SK-N-SH treated with all-trans-retinoic acid at 6 μM for 48 hours (cell line): ENCODE measurements at regions not wholly inside any gene's neighbourhood (a gene's known extent, or its start where the extent isn't known, plus 50 kb on each side); places are given as distances from the start of the nearest gene placed in this dataset.

Source experiments
- ARNTL ChIP-seq: fragments of 450-650 bp; formaldehyde crosslinking; IDR thresholded peaks from 2 replicates; pipeline ENCODE4 v1.5.0; 2020; ENCODE audit warnings: low read depth, mild to moderate bottlenecking, moderate library complexity, borderline replicate concordance
- CREB5 ChIP-seq: fragments of 250-450 bp; sonication (Bioruptor Pico); IDR thresholded peaks from 2 replicates; pipeline ENCODE4 v1.5.1; 2020; ENCODE audit warnings: low read depth, mild to moderate bottlenecking, moderate library complexity
- GLIS3 ChIP-seq: fragments of 250-450 bp; sonication (Bioruptor Pico); IDR thresholded peaks from 2 replicates; pipeline ENCODE4 v1.5.0; 2020; ENCODE audit warnings: mild to moderate bottlenecking, moderate library complexity
- OSR1 ChIP-seq: fragments of 250-450 bp; sonication (Bioruptor Pico); IDR thresholded peaks from 2 replicates; pipeline ENCODE4 v1.8.0; 2022; ENCODE audit warnings: moderate library complexity, mild to moderate bottlenecking, inconsistent platforms
- PATZ1 ChIP-seq: fragments of 250-450 bp; sonication (Bioruptor Pico); IDR thresholded peaks from 2 replicates; pipeline ENCODE4 v1.8.0; 2020; ENCODE audit warnings: mild to moderate bottlenecking, moderate library complexity, borderline replicate concordance
- POU6F1 ChIP-seq: fragments of 250-450 bp; sonication (Bioruptor Pico); IDR thresholded peaks from 2 replicates; pipeline ENCODE4 v1.8.0; 2021; ENCODE audit warnings: low read depth, mild to moderate bottlenecking, moderate library complexity, borderline replicate concordance
- PPARA ChIP-seq: fragments of 250-450 bp; sonication (Bioruptor Pico); IDR thresholded peaks from 2 replicates; pipeline ENCODE4 v1.5.0; 2020; ENCODE audit warnings: mild to moderate bottlenecking, borderline replicate concordance
- RARB ChIP-seq: fragments of 250-450 bp; sonication (Bioruptor Pico); IDR thresholded peaks from 2 replicates; pipeline ENCODE4 v1.8.0; 2021; ENCODE audit warnings: mild to moderate bottlenecking, moderate library complexity
- SNAI2 ChIP-seq: fragments of 250-450 bp; sonication (Bioruptor Pico); IDR thresholded peaks from 2 replicates; pipeline ENCODE4 v1.5.0; 2020; ENCODE audit warnings: mild to moderate bottlenecking, moderate library complexity
- ZC3H10 ChIP-seq: fragments of 250-450 bp; sonication (Bioruptor Pico); IDR thresholded peaks from 2 replicates; pipeline ENCODE4 v1.5.1; 2021; ENCODE audit warnings: mild to moderate bottlenecking, moderate library complexity
- ZFP30 ChIP-seq: fragments of 450-650 bp; formaldehyde crosslinking; IDR thresholded peaks from 2 replicates; pipeline ENCODE4 v1.5.0; 2022; ENCODE audit warnings: mild to moderate bottlenecking, moderate library complexity
- ZNF70 ChIP-seq: fragments of 450-650 bp; formaldehyde crosslinking; IDR thresholded peaks from 2 replicates; pipeline ENCODE4 v1.5.0; 2020; ENCODE audit warnings: mild to moderate bottlenecking, moderate library complexity
- ZNF8 ChIP-seq: fragments of 450-650 bp; formaldehyde crosslinking; IDR thresholded peaks from 2 replicates; pipeline ENCODE4 v1.5.0; 2020; ENCODE audit warnings: mild to moderate bottlenecking, moderate library complexity

- TF ChIP-seq ARNTL (CRISPR knock-in tag) (no peak), ZFP30 (no peak), PPARA (CRISPR knock-in tag) (no peak), OSR1 (CRISPR knock-in tag) (no peak), RARB (no peak), CREB5 (no peak), PATZ1 (no peak), GLIS3 (CRISPR knock-in tag) (no peak), SNAI2 (no peak), POU6F1 (CRISPR knock-in tag) (no peak), ZNF70 (CRISPR knock-in tag) (no peak), ZNF8 (CRISPR knock-in tag) (no peak), ZC3H10 (CRISPR knock-in tag) (no peak)
Measured at GRCh38 chr7:142590830-142591457, 158.3 kb upstream of the PRSS1 start.
